ENCODE measurements at regions not wholly inside any gene's neighbourhood (a gene's known extent, or its start where the extent isn't known, plus 50 kb on each side); places are given as distances from the start of the nearest gene placed in this dataset.

- Mint-ChIP-seq H3K27me3 (ENCODE audit: low read depth, unreplicated experiment) (no peaks in the 10 kb centered on the region), H3K4me1 (ENCODE audit: low read depth, unreplicated experiment) (peaks cover 32% of the 10 kb centered on the region), H3K27ac (ENCODE audit: unreplicated experiment) (peak overlapping the region; percentile 85), H3K9me3 (ENCODE audit: unreplicated experiment) (no peaks in the 10 kb centered on the region), H3K36me3 (ENCODE audit: low read depth, unreplicated experiment) (no peaks in the 10 kb centered on the region), H3K4me3 (ENCODE audit: unreplicated experiment) (no peak overlapping the region)
- no peak overlapping the region for H3K4me3 ChIP-seq (ENCODE audit: insufficient read depth, low read depth, low read length)
- no peaks in the 10 kb centered on the region for H3K79me2 ChIP-seq (ENCODE audit: insufficient read depth, low read length)
- no peaks in the 10 kb centered on the region for H3K9me3 ChIP-seq (ENCODE audit: insufficient read depth, low read depth, low read length)
- peak overlapping the region; percentile 31 for H3K9ac ChIP-seq (ENCODE audit: low read length)
- H4K20me1 ChIP-seq (ENCODE audit: insufficient read depth, low read length) = no peaks in the 10 kb centered on the region
- no peak for TF ChIP-seq EZH2 (IDR thresholded peaks at IDR 0.05; ENCODE audit: insufficient read depth, low read length)
- TF ChIP-seq, protein P1, sequence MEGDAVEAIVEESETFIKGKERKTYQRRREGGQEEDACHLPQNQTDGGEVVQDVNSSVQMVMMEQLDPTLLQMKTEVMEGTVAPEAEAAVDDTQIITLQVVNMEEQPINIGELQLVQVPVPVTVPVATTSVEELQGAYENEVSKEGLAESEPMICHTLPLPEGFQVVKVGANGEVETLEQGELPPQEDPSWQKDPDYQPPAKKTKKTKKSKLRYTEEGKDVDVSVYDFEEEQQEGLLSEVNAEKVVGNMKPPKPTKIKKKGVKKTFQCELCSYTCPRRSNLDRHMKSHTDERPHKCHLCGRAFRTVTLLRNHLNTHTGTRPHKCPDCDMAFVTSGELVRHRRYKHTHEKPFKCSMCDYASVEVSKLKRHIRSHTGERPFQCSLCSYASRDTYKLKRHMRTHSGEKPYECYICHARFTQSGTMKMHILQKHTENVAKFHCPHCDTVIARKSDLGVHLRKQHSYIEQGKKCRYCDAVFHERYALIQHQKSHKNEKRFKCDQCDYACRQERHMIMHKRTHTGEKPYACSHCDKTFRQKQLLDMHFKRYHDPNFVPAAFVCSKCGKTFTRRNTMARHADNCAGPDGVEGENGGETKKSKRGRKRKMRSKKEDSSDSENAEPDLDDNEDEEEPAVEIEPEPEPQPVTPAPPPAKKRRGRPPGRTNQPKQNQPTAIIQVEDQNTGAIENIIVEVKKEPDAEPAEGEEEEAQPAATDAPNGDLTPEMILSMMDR (IDR thresholded peaks at IDR 0.05; ENCODE audit: insufficient read depth, low read depth, low read length) = no peak
- H3K27ac ChIP-seq (ENCODE audit: low read depth, low read length) = peak overlapping the region; percentile 60
- H3K4me1 ChIP-seq (ENCODE audit: insufficient read depth, low read length) = peaks cover 20% of the 10 kb centered on the region
- peak overlapping the region; percentile 28 for H2AFZ ChIP-seq (ENCODE audit: low read depth, low read length)
- H3K4me2 ChIP-seq (ENCODE audit: low read length) = peak overlapping the region; percentile 75
- H3K36me3 ChIP-seq (ENCODE audit: insufficient read depth, low read length) = no peaks in the 10 kb centered on the region
- peak; percentile 67 for DNase-seq (ENCODE audit: low read depth)
- no peaks in the 10 kb centered on the region for H3K27me3 ChIP-seq (ENCODE audit: insufficient read depth, low read length)
- FAIRE-seq = peak; percentile 96
Measured at GRCh38 chr1:214901718-214902117, 180.8 kb upstream of the KCNK2 start.

- no peaks in the 10 kb centered on the region for H4K20me1 ChIP-seq (ENCODE audit: insufficient read depth, low read length)
- no peak overlapping the region for H3K9ac ChIP-seq (ENCODE audit: low read length)
- DNase-seq (ENCODE audit: low read depth) = peak; percentile 66
- Mint-ChIP-seq H3K27ac (ENCODE audit: unreplicated experiment) (peak overlapping the region; percentile 85), H3K36me3 (ENCODE audit: low read depth, unreplicated experiment) (no peaks in the 10 kb centered on the region), H3K4me3 (ENCODE audit: unreplicated experiment) (no peak overlapping the region), H3K27me3 (ENCODE audit: low read depth, unreplicated experiment) (no peaks in the 10 kb centered on the region), H3K9me3 (ENCODE audit: unreplicated experiment) (no peaks in the 10 kb centered on the region), H3K4me1 (ENCODE audit: low read depth, unreplicated experiment) (peaks cover 32% of the 10 kb centered on the region)
- H3K27me3 ChIP-seq (ENCODE audit: insufficient read depth, low read length) = no peaks in the 10 kb centered on the region
- peak; percentile 83 for FAIRE-seq
- H3K4me1 ChIP-seq (ENCODE audit: insufficient read depth, low read length) = peaks cover 20% of the 10 kb centered on the region
- no peaks in the 10 kb centered on the region for H3K79me2 ChIP-seq (ENCODE audit: insufficient read depth, low read length)
- peak overlapping the region; percentile 17 for H3K4me3 ChIP-seq (ENCODE audit: insufficient read depth, low read depth, low read length)
- H3K36me3 ChIP-seq (ENCODE audit: insufficient read depth, low read length) = no peaks in the 10 kb centered on the region
- TF ChIP-seq, protein P1 (IDR thresholded peaks at IDR 0.05; ENCODE audit: insufficient read depth, low read depth, low read length) = no peak
- TF ChIP-seq EZH2 (IDR thresholded peaks at IDR 0.05; ENCODE audit: insufficient read depth, low read length) = no peak
- peak overlapping the region; percentile 5 for H2AFZ ChIP-seq (ENCODE audit: low read depth, low read length)
- peak overlapping the region; percentile 75 for H3K4me2 ChIP-seq (ENCODE audit: low read length)
- H3K27ac ChIP-seq (ENCODE audit: low read depth, low read length) = peak overlapping the region; percentile 60
- no peaks in the 10 kb centered on the region for H3K9me3 ChIP-seq (ENCODE audit: insufficient read depth, low read depth, low read length)
Measured at GRCh38 chr1:214902636-214903320, 179.8 kb upstream of the KCNK2 start.

DNA sequence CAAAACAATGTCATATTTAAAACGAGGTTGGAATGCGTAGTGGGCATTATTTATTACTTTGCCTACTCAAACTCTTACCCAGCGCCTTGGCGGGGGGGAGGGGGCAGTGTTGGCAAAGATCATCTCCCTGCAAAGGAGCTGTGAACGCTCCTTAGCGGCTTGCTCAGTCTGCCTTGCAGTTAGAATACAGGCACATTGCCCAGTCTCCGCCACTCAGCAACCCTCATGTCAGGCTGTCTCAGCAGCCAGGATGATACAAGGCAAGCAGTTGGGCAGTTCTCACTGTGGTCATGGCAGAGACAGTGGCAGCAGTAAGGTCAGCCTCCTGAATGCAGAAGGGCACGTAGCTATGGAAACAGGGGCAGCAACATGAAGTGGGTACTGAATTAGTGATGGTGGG lies 170.4 kb upstream of the KCNK2 start:
- no peaks in the 10 kb centered on the region for H3K36me3 ChIP-seq (ENCODE audit: insufficient read depth, low read length)
- no peak overlapping the region for H2AFZ ChIP-seq (ENCODE audit: low read depth, low read length)
- DNase-seq (ENCODE audit: low read depth) (no peak), FAIRE-seq (no peak)
- Mint-ChIP-seq H3K27ac (ENCODE audit: unreplicated experiment) (no peak overlapping the region), H3K36me3 (ENCODE audit: low read depth, unreplicated experiment) (no peaks in the 10 kb centered on the region), H3K4me3 (ENCODE audit: unreplicated experiment) (no peak overlapping the region), H3K4me1 (ENCODE audit: low read depth, unreplicated experiment) (no peaks in the 10 kb centered on the region), H3K9me3 (ENCODE audit: unreplicated experiment) (no peaks in the 10 kb centered on the region), H3K27me3 (ENCODE audit: low read depth, unreplicated experiment) (no peaks in the 10 kb centered on the region)
- no peaks in the 10 kb centered on the region for H3K27me3 ChIP-seq (ENCODE audit: insufficient read depth, low read length)
- no peak overlapping the region for H3K4me2 ChIP-seq (ENCODE audit: low read length)
- H3K27ac ChIP-seq (ENCODE audit: low read depth, low read length) = no peak overlapping the region
- H3K79me2 ChIP-seq (ENCODE audit: insufficient read depth, low read length) = no peaks in the 10 kb centered on the region
- no peak overlapping the region for H3K4me3 ChIP-seq (ENCODE audit: insufficient read depth, low read depth, low read length)
- H4K20me1 ChIP-seq (ENCODE audit: insufficient read depth, low read length) = no peaks in the 10 kb centered on the region
- no peaks in the 10 kb centered on the region for H3K4me1 ChIP-seq (ENCODE audit: insufficient read depth, low read length)
- no peaks in the 10 kb centered on the region for H3K9me3 ChIP-seq (ENCODE audit: insufficient read depth, low read depth, low read length)
- H3K9ac ChIP-seq (ENCODE audit: low read length) = no peak overlapping the region
- TF ChIP-seq, protein P1 (IDR thresholded peaks at IDR 0.05; ENCODE audit: insufficient read depth, low read depth, low read length) = no peak
- no peak for TF ChIP-seq EZH2 (IDR thresholded peaks at IDR 0.05; ENCODE audit: insufficient read depth, low read length)

Data from astrocyte (in vitro differentiated cells and primary cell).